K562 (cell line): ENCODE measurements at regions not wholly inside any gene's neighbourhood (a gene's known extent, or its start where the extent isn't known, plus 50 kb on each side); places are given as distances from the start of the nearest gene placed in this dataset.

Experiments used
- ATAC-seq: fragments of 200-7000 bp; cut with Tn5 transposase; 3 replicates; pipeline ENCODE4 v1.9.1; 2020; ENCODE audit warnings: moderate library complexity
- BruUV-seq: library from RNA; stranded (reverse); fragments of 400-500 nt; replicated peaks from 2 replicates; lab custom pipeline; 2021; lab: Mats Ljungman, UMichigan
- CTCF ChIA-PET: fragments of 300-600 bp; formaldehyde crosslinking; extraction: SDS; loops from one replicate; lab custom pipeline; 2021; ENCODE audit warnings: low intra/inter-chr PET ratio; lab: Yijun Ruan, JAX
- POLR2A ChIA-PET: fragments of 300-600, 350-650 bp; sonication (Branson Sonifier 250); formaldehyde crosslinking; extraction: SDS; loops from one replicate; lab custom pipeline; 2021; ENCODE audit warnings: antibody characterized with exemption, inconsistent platforms; lab: Yijun Ruan, JAX
- DNase-seq, 4 experiments: peaks; one replicate each; pipeline versions ENCODE4 v3.0.0 to v3.0.0-alpha.2; 2011 to 2018; ENCODE audit warnings: low spot score in 3 of 4, mixed read lengths in 3 of 4; ENCODE audit errors: extremely low read depth in 1 of 4
- FAIRE-seq: peaks from 2 replicates; lab custom pipeline; 2011; peaks lifted over from hg19 to GRCh38; lab: Jason Lieb, UNC
- H2AFZ ChIP-seq: 2 replicates; pipeline ENCODE4 v1.6.0; 2011; ENCODE audit warnings: low read depth, low read length, control low read depth, inconsistent platforms
- H3K27ac ChIP-seq: fragments of 200-600 bp; 3 replicates; pipeline ENCODE4 v1.8.0; 2011; ENCODE audit warnings: low read depth, mild to moderate bottlenecking, control low read depth, inconsistent platforms, low read length, moderate library complexity, mixed read lengths; ENCODE audit errors: extremely low read depth
- H3K27me3 ChIP-seq, 2 experiments: fragments of 300-600 bp in 1 of 2; 2 replicates in 1 of 2; 3 replicates in 1 of 2; pipeline versions ENCODE4 v1.6.0 to v1.8.0; 2011; ENCODE audit warnings: inconsistent platforms in 2 of 2, low read length in 2 of 2, mild to moderate bottlenecking in 1 of 2, mixed read lengths in 1 of 2, moderate library complexity in 1 of 2; ENCODE audit not compliant: control insufficient read depth in 2 of 2, insufficient read depth in 2 of 2
- H3K36me3 ChIP-seq: fragments of 300-600 bp; 3 replicates; pipeline ENCODE4 v1.8.0; 2011; ENCODE audit warnings: mild to moderate bottlenecking, low read length, inconsistent platforms; ENCODE audit not compliant: control insufficient read depth, insufficient read depth
- H3K4me1 ChIP-seq, 2 experiments: fragments of 200-600 bp in 1 of 2; replicated peaks in 1 of 2; 2 replicates in 1 of 2; 3 replicates in 1 of 2; pipeline versions ENCODE4 v1.5.1 to v1.8.0; 2011; ENCODE audit warnings: inconsistent platforms in 2 of 2, low read length in 2 of 2, mild to moderate bottlenecking in 1 of 2, mixed read lengths in 1 of 2, moderate library complexity in 1 of 2; ENCODE audit not compliant: control insufficient read depth in 2 of 2, insufficient read depth in 2 of 2
- H3K4me2 ChIP-seq: 2 replicates; pipeline ENCODE4 v1.6.1; 2011; ENCODE audit warnings: low read length, control low read depth, inconsistent platforms, mixed read lengths; ENCODE audit not compliant: insufficient read depth
- H3K4me3 ChIP-seq: fragments of 200-600 bp; sonication (generic), shearing (Covaris generic); 2 replicates; pipeline ENCODE4 v1.5.1; 2016; ENCODE audit warnings: control low read depth, inconsistent platforms
- H3K79me2 ChIP-seq: fragments of 200-600 bp; 3 replicates; pipeline ENCODE4 v1.8.0; 2011; ENCODE audit warnings: low read length, inconsistent platforms; ENCODE audit not compliant: control insufficient read depth, insufficient read depth
- H3K9ac ChIP-seq, 2 experiments: 2 replicates each; pipeline versions ENCODE4 v1.6.0 to v1.6.1; 2011; ENCODE audit warnings: low read depth in 2 of 2, low read length in 2 of 2, control low read depth in 1 of 2, inconsistent platforms in 1 of 2, mild to moderate bottlenecking in 1 of 2, mixed read lengths in 1 of 2; ENCODE audit not compliant: insufficient read depth in 1 of 2
- H3K9me1 ChIP-seq: one replicate; pipeline ENCODE4 v1.6.0; 2011; ENCODE audit warnings: inconsistent platforms, mild to moderate bottlenecking, low read length, moderate library complexity; ENCODE audit not compliant: control insufficient read depth, insufficient read depth
- H3K9me3 ChIP-seq: replicated peaks from 2 replicates; pipeline ENCODE4 v1.5.1; 2011; ENCODE audit warnings: low read depth, low read length, inconsistent platforms; ENCODE audit not compliant: control insufficient read depth, insufficient read depth
- H4K20me1 ChIP-seq: replicated peaks from 2 replicates; pipeline ENCODE4 v1.6.1; 2011; ENCODE audit warnings: low read length, inconsistent platforms, mixed read lengths; ENCODE audit not compliant: control insufficient read depth, insufficient read depth
- BRCA1 ChIP-seq, 2 experiments: fragments of 450-650 bp in 1 of 2; sonication (generic) in 1 of 2; formaldehyde crosslinking in 1 of 2; IDR thresholded peaks; 2 replicates each; pipeline versions ENCODE4 v1.5.0 to v1.6.1; 2017 to 2020; ENCODE audit warnings: mild to moderate bottlenecking in 1 of 2, missing genetic modification reagents in 1 of 2
- CBFA2T3 ChIP-seq: fragments of 450-650 bp; IDR thresholded peaks from 2 replicates; pipeline ENCODE4 v1.6.1; 2017
- CBX5 ChIP-seq: IDR thresholded peaks from 2 replicates; pipeline ENCODE4 v1.6.1; 2014; ENCODE audit warnings: low read depth, borderline replicate concordance
- HNRNPK ChIP-seq: fragments of 200-400 bp; formaldehyde crosslinking; IDR thresholded peaks from one replicate; pipeline ENCODE4 v1.6.1; 2018; ENCODE audit warnings: mild to moderate bottlenecking, low read depth, low read length; ENCODE audit not compliant: poor library complexity, severe bottlenecking
- L3MBTL2 ChIP-seq: fragments of 450-650 bp; IDR thresholded peaks from 2 replicates; pipeline ENCODE4 v1.6.1; 2016; ENCODE audit warnings: mild to moderate bottlenecking, moderate library complexity
- PCBP1 ChIP-seq: fragments of 200-400 bp; formaldehyde crosslinking; IDR thresholded peaks from 2 replicates; pipeline ENCODE4 v1.6.1; 2018; ENCODE audit warnings: mild to moderate bottlenecking, low read depth, low read length; ENCODE audit not compliant: poor library complexity, severe bottlenecking
- POLR3G ChIP-seq: IDR thresholded peaks from 2 replicates; pipeline ENCODE4 v1.6.1; 2011; ENCODE audit not compliant: insufficient read length, insufficient replicate concordance; ENCODE audit errors: extremely low read depth
- THRAP3 ChIP-seq: fragments of 450-650 bp; IDR thresholded peaks from 2 replicates; pipeline ENCODE4 v1.6.1; 2016; ENCODE audit warnings: mild to moderate bottlenecking, inconsistent platforms, borderline replicate concordance
- TOE1 ChIP-seq, 2 experiments: fragments of 450-650 bp in 1 of 2; sonication (generic) in 1 of 2; formaldehyde crosslinking in 1 of 2; IDR thresholded peaks; 2 replicates each; pipeline versions ENCODE4 v1.7.1 to v1.8.0; 2016 to 2022; ENCODE audit warnings: borderline replicate concordance in 2 of 2, mild to moderate bottlenecking in 2 of 2, antibody characterized with exemption in 1 of 2, inconsistent platforms in 1 of 2, low read depth in 1 of 2, missing genetic modification reagents in 1 of 2, moderate library complexity in 1 of 2
- ZNF263 ChIP-seq: sonication (generic); formaldehyde crosslinking; IDR thresholded peaks from 2 replicates; pipeline ENCODE4 v1.8.0; 2022; ENCODE audit warnings: mild to moderate bottlenecking, missing genetic modification reagents, borderline replicate concordance
- WGBS: fragments of 100-300 bp; shearing (Covaris generic); methylation state at CpG from one replicate; pipeline ENCODE4 v1.1.6; 2016; ENCODE audit warnings: low coverage, mixed read lengths; ENCODE audit not compliant: insufficient coverage; ENCODE audit errors: missing lambda C conversion rate; 5-methylcytosine and 5-hydroxymethylcytosine counted together
- in situ Hi-C: fragments of 300-500 bp; cut with MboI; formaldehyde crosslinking; loops from 4 replicates; pipeline ENCODE4 v1.15.0; 2018; ENCODE audit warnings: inconsistent platforms, mixed read lengths
- intact Hi-C: fragments of 100-400 bp; cut with micrococcal nuclease; formaldehyde crosslinking; loops from 2 replicates; pipeline ENCODE4 v1.14.2; 2022
- TF ChIP-seq, protein P1 (sequence below): fragments of 250-450 bp; sonication (Bioruptor Pico); IDR thresholded peaks from 2 replicates; pipeline ENCODE4 v1.9.0; 2021; ENCODE audit warnings: mild to moderate bottlenecking
- TF ChIP-seq, protein P2 (sequence below): fragments of 250-450 bp; sonication (Bioruptor Pico); IDR thresholded peaks from 2 replicates; pipeline ENCODE4 v1.4.0; 2020; ENCODE audit warnings: mild to moderate bottlenecking
- TF ChIP-seq, protein P3 (sequence below): sonication (generic); formaldehyde crosslinking; IDR thresholded peaks from 2 replicates; pipeline ENCODE4 v1.8.0; 2022; ENCODE audit warnings: mild to moderate bottlenecking, missing genetic modification reagents
- TF ChIP-seq, protein P4 (sequence below), 2 experiments: fragments of 200-800 bp in 1 of 2; sonication (Bioruptor generic) in 1 of 2; sonication (generic) in 1 of 2; formaldehyde crosslinking in 1 of 2; IDR thresholded peaks in 1 of 2; conservative IDR thresholded peaks in 1 of 2; 2 replicates each; pipeline versions ENCODE4 v1.5.0 to v1.6.1; 2016 to 2020; ENCODE audit warnings: missing compliant biosample characterization in 1 of 2, missing genetic modification characterization in 1 of 2, missing genetic modification reagents in 1 of 2

DNA sequence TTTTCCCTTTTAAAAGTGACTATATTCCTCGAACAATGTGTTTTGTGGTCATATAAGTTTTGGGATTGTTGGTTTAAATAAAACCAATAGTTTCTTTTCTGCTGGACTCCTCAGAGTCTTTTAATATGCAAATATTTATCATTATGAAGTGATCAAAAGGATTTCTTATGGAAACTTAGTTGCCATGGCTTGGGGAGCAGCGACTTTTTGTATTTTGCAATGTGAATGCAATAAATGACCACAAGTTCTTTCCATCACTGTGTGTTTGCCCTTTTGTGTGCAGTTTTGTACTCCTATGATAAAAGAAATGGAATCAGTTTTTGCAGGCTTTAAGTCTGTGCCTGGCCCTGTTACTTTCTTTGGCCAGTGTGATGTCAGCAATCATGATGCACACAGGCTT lies 68.5 kb upstream of the NUDT6 start:
- H3K9me3 ChIP-seq, result no peaks in the 10 kb centered on the region
- FAIRE-seq (no peak), ATAC-seq (no peak), DNase-seq (no peak)
- no peaks in the 10 kb centered on the region for H4K20me1 ChIP-seq
- H3K4me1 ChIP-seq, result no peaks in the 10 kb centered on the region
- no peak overlapping the region for H2AFZ ChIP-seq
- H3K27ac ChIP-seq, result no peak overlapping the region
- in situ Hi-C loops, result no loop called here
- intact Hi-C loops, result no loop called here
- no peaks in the 10 kb centered on the region for H3K9me1 ChIP-seq
- ChIA-PET CTCF (no interaction called here), POLR2A (interaction anchor here (1.5 kb wide), 1 partner anchor 13 kb away, joined by 5 read pairs; no protein-coding TSS in a partner anchor)
- no peak overlapping the region for H3K9ac ChIP-seq
- H3K27me3 ChIP-seq, result no peaks in the 10 kb centered on the region
- BruUV-seq, result no TSS peak
- peaks cover 8% of the 10 kb centered on the region; the same call in 2 of the 3 replicates for H3K79me2 ChIP-seq
- H3K4me2 ChIP-seq, result no peak overlapping the region
- 95% methylated on average over 2 of the region's 2 CpGs for WGBS
- H3K36me3 ChIP-seq, result peaks cover 15% of the 10 kb centered on the region; the same call in 1 of the 3 replicates
- H3K4me3 ChIP-seq, result no peak overlapping the region
- TF ChIP-seq, protein P1, sequence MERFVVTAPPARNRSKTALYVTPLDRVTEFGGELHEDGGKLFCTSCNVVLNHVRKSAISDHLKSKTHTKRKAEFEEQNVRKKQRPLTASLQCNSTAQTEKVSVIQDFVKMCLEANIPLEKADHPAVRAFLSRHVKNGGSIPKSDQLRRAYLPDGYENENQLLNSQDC (CRISPR knock-in tag), result no peak
- TF ChIP-seq HNRNPK (no peak), BRCA1 (IDR thresholded peaks at IDR 0.05) (no peak), BRCA1 (CRISPR knock-in tag; IDR thresholded peaks at IDR 0.05) (no peak), ZNF263 (no peak), TOE1 (IDR thresholded peaks at IDR 0.05; ENCODE audit: borderline replicate concordance) (no peak), TOE1 (CRISPR knock-in tag; IDR thresholded peaks at IDR 0.05; ENCODE audit: borderline replicate concordance, low read depth) (no peak), L3MBTL2 (no peak), THRAP3 (no peak), PCBP1 (no peak), CBFA2T3 (no peak), CBX5 (no peak), POLR3G (no peak)
- TF ChIP-seq, protein P2, sequence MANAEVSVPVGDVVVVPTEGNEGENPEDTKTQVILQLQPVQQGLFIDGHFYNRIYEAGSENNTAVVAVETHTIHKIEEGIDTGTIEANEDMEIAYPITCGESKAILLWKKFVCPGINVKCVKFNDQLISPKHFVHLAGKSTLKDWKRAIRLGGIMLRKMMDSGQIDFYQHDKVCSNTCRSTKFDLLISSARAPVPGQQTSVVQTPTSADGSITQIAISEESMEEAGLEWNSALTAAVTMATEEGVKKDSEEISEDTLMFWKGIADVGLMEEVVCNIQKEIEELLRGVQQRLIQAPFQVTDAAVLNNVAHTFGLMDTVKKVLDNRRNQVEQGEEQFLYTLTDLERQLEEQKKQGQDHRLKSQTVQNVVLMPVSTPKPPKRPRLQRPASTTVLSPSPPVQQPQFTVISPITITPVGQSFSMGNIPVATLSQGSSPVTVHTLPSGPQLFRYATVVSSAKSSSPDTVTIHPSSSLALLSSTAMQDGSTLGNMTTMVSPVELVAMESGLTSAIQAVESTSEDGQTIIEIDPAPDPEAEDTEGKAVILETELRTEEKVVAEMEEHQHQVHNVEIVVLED (CRISPR knock-in tag), result no peak
- TF ChIP-seq, protein P3, sequence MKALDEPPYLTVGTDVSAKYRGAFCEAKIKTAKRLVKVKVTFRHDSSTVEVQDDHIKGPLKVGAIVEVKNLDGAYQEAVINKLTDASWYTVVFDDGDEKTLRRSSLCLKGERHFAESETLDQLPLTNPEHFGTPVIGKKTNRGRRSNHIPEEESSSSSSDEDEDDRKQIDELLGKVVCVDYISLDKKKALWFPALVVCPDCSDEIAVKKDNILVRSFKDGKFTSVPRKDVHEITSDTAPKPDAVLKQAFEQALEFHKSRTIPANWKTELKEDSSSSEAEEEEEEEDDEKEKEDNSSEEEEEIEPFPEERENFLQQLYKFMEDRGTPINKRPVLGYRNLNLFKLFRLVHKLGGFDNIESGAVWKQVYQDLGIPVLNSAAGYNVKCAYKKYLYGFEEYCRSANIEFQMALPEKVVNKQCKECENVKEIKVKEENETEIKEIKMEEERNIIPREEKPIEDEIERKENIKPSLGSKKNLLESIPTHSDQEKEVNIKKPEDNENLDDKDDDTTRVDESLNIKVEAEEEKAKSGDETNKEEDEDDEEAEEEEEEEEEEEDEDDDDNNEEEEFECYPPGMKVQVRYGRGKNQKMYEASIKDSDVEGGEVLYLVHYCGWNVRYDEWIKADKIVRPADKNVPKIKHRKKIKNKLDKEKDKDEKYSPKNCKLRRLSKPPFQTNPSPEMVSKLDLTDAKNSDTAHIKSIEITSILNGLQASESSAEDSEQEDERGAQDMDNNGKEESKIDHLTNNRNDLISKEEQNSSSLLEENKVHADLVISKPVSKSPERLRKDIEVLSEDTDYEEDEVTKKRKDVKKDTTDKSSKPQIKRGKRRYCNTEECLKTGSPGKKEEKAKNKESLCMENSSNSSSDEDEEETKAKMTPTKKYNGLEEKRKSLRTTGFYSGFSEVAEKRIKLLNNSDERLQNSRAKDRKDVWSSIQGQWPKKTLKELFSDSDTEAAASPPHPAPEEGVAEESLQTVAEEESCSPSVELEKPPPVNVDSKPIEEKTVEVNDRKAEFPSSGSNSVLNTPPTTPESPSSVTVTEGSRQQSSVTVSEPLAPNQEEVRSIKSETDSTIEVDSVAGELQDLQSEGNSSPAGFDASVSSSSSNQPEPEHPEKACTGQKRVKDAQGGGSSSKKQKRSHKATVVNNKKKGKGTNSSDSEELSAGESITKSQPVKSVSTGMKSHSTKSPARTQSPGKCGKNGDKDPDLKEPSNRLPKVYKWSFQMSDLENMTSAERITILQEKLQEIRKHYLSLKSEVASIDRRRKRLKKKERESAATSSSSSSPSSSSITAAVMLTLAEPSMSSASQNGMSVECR (CRISPR knock-in tag), result no peak
- TF ChIP-seq, protein P4, sequence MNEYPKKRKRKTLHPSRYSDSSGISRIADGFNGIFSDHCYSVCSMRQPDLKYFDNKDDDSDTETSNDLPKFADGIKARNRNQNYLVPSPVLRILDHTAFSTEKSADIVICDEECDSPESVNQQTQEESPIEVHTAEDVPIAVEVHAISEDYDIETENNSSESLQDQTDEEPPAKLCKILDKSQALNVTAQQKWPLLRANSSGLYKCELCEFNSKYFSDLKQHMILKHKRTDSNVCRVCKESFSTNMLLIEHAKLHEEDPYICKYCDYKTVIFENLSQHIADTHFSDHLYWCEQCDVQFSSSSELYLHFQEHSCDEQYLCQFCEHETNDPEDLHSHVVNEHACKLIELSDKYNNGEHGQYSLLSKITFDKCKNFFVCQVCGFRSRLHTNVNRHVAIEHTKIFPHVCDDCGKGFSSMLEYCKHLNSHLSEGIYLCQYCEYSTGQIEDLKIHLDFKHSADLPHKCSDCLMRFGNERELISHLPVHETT (CRISPR knock-in tag; conservative IDR thresholded peaks at IDR 0.05 in 1 of 2, IDR thresholded peaks at IDR 0.05 in 1 of 2), result no peak
